B cell (primary cell): ENCODE measurements at regions not wholly inside any gene's neighbourhood (a gene's known extent, or its start where the extent isn't known, plus 50 kb on each side); places are given as distances from the start of the nearest gene placed in this dataset.

Experiments used
- ATAC-seq: fragments of 200-7000 bp; cut with Tn5 transposase; one replicate; pipeline ENCODE4 v1.10.0; 2021; ENCODE audit warnings: low read depth, mild to moderate bottlenecking, moderate number of reproducible peaks, moderate library complexity
- CTCF ChIA-PET: fragments of 350-600 bp; sonication (Branson Sonifier 250); formaldehyde crosslinking; loops from one replicate; lab custom pipeline; 2021; ENCODE audit warnings: antibody characterized with exemption, inconsistent platforms; lab: Charles Lee
- POLR2A ChIA-PET: fragments of 350-600 bp; sonication (Branson Sonifier 250); formaldehyde crosslinking; loops from one replicate; lab custom pipeline; 2021; ENCODE audit warnings: antibody characterized with exemption; lab: Charles Lee
- DNase-seq: peaks from one replicate; pipeline ENCODE4 v3.0.0; 2013
- H2AFZ ChIP-seq: 2 replicates; pipeline ENCODE4 v1.6.1; 2012; ENCODE audit warnings: mild to moderate bottlenecking, low read depth, low read length; ENCODE audit not compliant: insufficient read depth, poor library complexity, severe bottlenecking
- H3K27ac ChIP-seq, 2 donors: 1 replicate in 1 of 2; 2 replicates in 1 of 2; pipeline ENCODE4 v1.5.1; 2012 to 2013; ENCODE audit warnings: low read length in 2 of 2, mild to moderate bottlenecking in 2 of 2, moderate library complexity in 1 of 2
- H3K27me3 ChIP-seq, 4 experiments: fragments of 200-600 bp in 1 of 4; sonication (generic) in 1 of 4; replicated peaks in 1 of 4; 1 replicate in 2 of 4; 2 replicates in 2 of 4; pipeline versions ENCODE4 v1.6.1 to v1.7.0; 2013 to 2016; ENCODE audit warnings: low read length in 3 of 4, mild to moderate bottlenecking in 2 of 4, mixed read lengths in 1 of 4, moderate library complexity in 1 of 4; ENCODE audit not compliant: insufficient read depth in 4 of 4, control insufficient read depth in 3 of 4; ENCODE audit errors: control extremely low read depth in 1 of 4
- H3K36me3 ChIP-seq, 2 experiments: replicated peaks in 1 of 2; 1 replicate in 1 of 2; 2 replicates in 1 of 2; pipeline versions ENCODE4 v1.6.1 to v1.7.1; 2013; ENCODE audit warnings: low read length in 1 of 2; ENCODE audit not compliant: insufficient read depth in 2 of 2, control insufficient read depth in 1 of 2; ENCODE audit errors: control extremely low read depth in 1 of 2, extremely low read depth in 1 of 2
- H3K4me1 ChIP-seq, 2 donors: fragments of 200-600 bp in 1 of 2; sonication (generic) in 1 of 2; 1 replicate in 1 of 2; 2 replicates in 1 of 2; pipeline versions ENCODE4 v1.5.1 to v1.6.1; 2013 to 2017; ENCODE audit warnings: low read length in 2 of 2; ENCODE audit not compliant: control insufficient read depth in 2 of 2, insufficient read depth in 2 of 2
- H3K4me2 ChIP-seq: replicated peaks from 2 replicates; pipeline ENCODE3; 2012; ENCODE audit warnings: mild to moderate bottlenecking, low read depth, low read length; ENCODE audit not compliant: poor library complexity, severe bottlenecking
- H3K4me3 ChIP-seq, 5 experiments: fragments of 200-600 bp in 1 of 5; sonication (generic) in 1 of 5; 1 replicate in 3 of 5; 2 replicates in 2 of 5; pipeline versions ENCODE4 v1.5.1 to v1.7.0; 2011 to 2016; ENCODE audit warnings: low read length in 4 of 5, mild to moderate bottlenecking in 4 of 5, low read depth in 2 of 5, control low read depth in 1 of 5, moderate library complexity in 1 of 5; ENCODE audit not compliant: insufficient read depth in 1 of 5; ENCODE audit errors: control extremely low read depth in 1 of 5, extremely low read depth in 1 of 5
- H3K79me2 ChIP-seq: fragments of 200-600 bp; sonication (generic); one replicate; pipeline ENCODE4 v1.6.0; 2016; ENCODE audit warnings: low read length; ENCODE audit not compliant: control insufficient read depth, insufficient read depth
- H3K9ac ChIP-seq: fragments of 200-600 bp; sonication (generic); 2 replicates; pipeline ENCODE4 v1.6.1; 2017; ENCODE audit warnings: mild to moderate bottlenecking, low read length, moderate library complexity
- H3K9me3 ChIP-seq, 3 donors: one replicate each; pipeline versions ENCODE4 v1.6.1 to v1.7.1; 2013; ENCODE audit warnings: low read length in 2 of 3; ENCODE audit not compliant: control insufficient read depth in 2 of 3, insufficient read depth in 1 of 3; ENCODE audit errors: control extremely low read depth in 1 of 3
- H4K20me1 ChIP-seq: 2 replicates; pipeline ENCODE4 v1.6.0; 2012; ENCODE audit warnings: mild to moderate bottlenecking, low read length; ENCODE audit not compliant: insufficient read depth, control insufficient read depth, poor library complexity, severe bottlenecking
- H3K27ac Mint-ChIP-seq: one replicate; pipeline ENCODE4 v1.8.0; 2021; ENCODE audit warnings: mixed read lengths
- H3K27me3 Mint-ChIP-seq: one replicate; pipeline ENCODE4 v1.8.0; 2021; ENCODE audit warnings: mixed read lengths
- H3K4me1 Mint-ChIP-seq: one replicate; pipeline ENCODE4 v1.8.0; 2021; ENCODE audit warnings: mixed read lengths
- H3K4me3 Mint-ChIP-seq: one replicate; pipeline ENCODE4 v1.8.0; 2021; ENCODE audit warnings: mixed read lengths
- H3K9me3 Mint-ChIP-seq: one replicate; pipeline ENCODE4 v1.8.0; 2022; ENCODE audit warnings: mixed read lengths; ENCODE audit not compliant: insufficient read depth
- EZH2 ChIP-seq: IDR thresholded peaks from 2 replicates; pipeline ENCODE4 v1.6.1; 2012; ENCODE audit warnings: borderline replicate concordance, low read depth, mild to moderate bottlenecking, moderate library complexity, low read length; ENCODE audit not compliant: insufficient read depth, poor library complexity, severe bottlenecking
- WGBS: methylation state at CpG from one replicate; pipeline ENCODE4 v1.1.5; 2013; ENCODE audit warnings: missing lambda C conversion rate; ENCODE audit not compliant: insufficient coverage; 5-methylcytosine and 5-hydroxymethylcytosine counted together
- intact Hi-C: fragments of 100-400 bp; cut with micrococcal nuclease; formaldehyde crosslinking; loops from one replicate; pipeline ENCODE4 v1.10.0; 2022
- TF ChIP-seq, protein P1 (sequence below): fragments of 200-600 bp; IDR thresholded peaks from one replicate; pipeline ENCODE4 v1.8.0; 2022; ENCODE audit warnings: antibody characterized with exemption, mild to moderate bottlenecking

DNA sequence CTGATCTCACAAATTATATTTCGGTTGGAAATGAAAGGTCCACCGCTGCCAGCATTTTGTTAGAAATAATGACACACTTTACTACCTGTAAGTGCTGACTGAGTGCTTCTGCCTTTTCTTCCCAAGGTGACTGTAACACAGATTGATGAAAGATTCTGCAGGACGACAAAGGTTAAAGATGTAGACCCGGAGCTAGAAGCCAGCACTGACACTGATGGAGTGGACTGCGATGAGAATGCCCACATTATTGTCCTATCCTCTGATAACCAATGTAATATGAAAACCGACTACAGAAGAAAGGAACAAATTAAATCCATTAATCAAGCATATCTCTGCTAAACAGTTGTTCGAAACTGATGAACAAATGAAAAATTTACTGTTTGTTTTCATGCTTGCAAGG, 666.5 kb downstream of the GBE1 start:
- no peak overlapping the region for H3K27ac ChIP-seq
- Mint-ChIP-seq H3K4me1 (no peaks in the 10 kb centered on the region), H3K4me3 (no peak overlapping the region), H3K27me3 (no peaks in the 10 kb centered on the region), H3K9me3 (no peaks in the 10 kb centered on the region), H3K27ac (no peak overlapping the region)
- TF ChIP-seq, protein P1, sequence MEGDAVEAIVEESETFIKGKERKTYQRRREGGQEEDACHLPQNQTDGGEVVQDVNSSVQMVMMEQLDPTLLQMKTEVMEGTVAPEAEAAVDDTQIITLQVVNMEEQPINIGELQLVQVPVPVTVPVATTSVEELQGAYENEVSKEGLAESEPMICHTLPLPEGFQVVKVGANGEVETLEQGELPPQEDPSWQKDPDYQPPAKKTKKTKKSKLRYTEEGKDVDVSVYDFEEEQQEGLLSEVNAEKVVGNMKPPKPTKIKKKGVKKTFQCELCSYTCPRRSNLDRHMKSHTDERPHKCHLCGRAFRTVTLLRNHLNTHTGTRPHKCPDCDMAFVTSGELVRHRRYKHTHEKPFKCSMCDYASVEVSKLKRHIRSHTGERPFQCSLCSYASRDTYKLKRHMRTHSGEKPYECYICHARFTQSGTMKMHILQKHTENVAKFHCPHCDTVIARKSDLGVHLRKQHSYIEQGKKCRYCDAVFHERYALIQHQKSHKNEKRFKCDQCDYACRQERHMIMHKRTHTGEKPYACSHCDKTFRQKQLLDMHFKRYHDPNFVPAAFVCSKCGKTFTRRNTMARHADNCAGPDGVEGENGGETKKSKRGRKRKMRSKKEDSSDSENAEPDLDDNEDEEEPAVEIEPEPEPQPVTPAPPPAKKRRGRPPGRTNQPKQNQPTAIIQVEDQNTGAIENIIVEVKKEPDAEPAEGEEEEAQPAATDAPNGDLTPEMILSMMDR = no peak
- TF ChIP-seq EZH2 = no peak
- no peak overlapping the region for H2AFZ ChIP-seq
- ATAC-seq (no peak), DNase-seq (no peak)
- intact Hi-C loops = no loop called here
- H3K27me3 ChIP-seq = no peaks in the 10 kb centered on the region
- no peak overlapping the region for H3K4me3 ChIP-seq
- no peaks in the 10 kb centered on the region for H4K20me1 ChIP-seq
- no peaks in the 10 kb centered on the region for H3K36me3 ChIP-seq
- 88% methylated on average over 5 of the region's 7 CpGs for WGBS
- ChIA-PET CTCF (no interaction called here), POLR2A (no interaction called here)
- no peak overlapping the region for H3K4me2 ChIP-seq
- no peaks in the 10 kb centered on the region for H3K4me1 ChIP-seq
- H3K9ac ChIP-seq = no peak overlapping the region
- no peaks in the 10 kb centered on the region for H3K79me2 ChIP-seq
- peaks cover 0 to 3% (median 0%) of the 10 kb centered on the region in 3 donors for H3K9me3 ChIP-seq

DNA sequence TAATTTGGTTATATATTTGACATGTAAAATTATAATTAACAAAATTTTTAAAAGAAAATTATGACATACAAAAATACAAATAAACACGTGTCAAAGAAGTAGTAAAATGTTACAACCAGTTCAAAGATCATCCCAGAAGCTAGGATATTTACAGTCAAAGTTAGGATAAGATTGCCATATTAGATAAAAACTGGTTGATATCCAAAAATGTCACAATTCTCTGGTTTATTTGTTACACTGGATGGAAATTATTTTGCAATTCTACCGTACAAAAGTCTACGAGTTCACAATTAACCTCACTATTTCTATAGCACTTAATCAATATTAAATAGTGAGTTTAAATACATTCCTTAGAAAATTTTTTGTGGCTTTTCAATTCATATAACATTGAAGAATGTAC, 673.8 kb downstream of the GBE1 start:
- H3K4me3 ChIP-seq = no peak overlapping the region
- H3K27me3 ChIP-seq = no peaks in the 10 kb centered on the region
- no peak overlapping the region for H3K27ac ChIP-seq
- POLR2A ChIA-PET = no interaction called here
- H2AFZ ChIP-seq = no peak overlapping the region
- TF ChIP-seq, protein P1 = no peak
- TF ChIP-seq EZH2 = no peak
- H3K9me3 Mint-ChIP-seq = peaks cover 4% of the 10 kb centered on the region
- CTCF ChIA-PET = no interaction called here
- no peak overlapping the region for H3K9ac ChIP-seq
- no peaks in the 10 kb centered on the region for H3K4me1 Mint-ChIP-seq
- H4K20me1 ChIP-seq = no peaks in the 10 kb centered on the region
- H3K27ac Mint-ChIP-seq = no peak overlapping the region
- ATAC-seq = no peak
- no peak overlapping the region for H3K4me3 Mint-ChIP-seq
- intact Hi-C loops = no loop called here
- no peaks in the 10 kb centered on the region for H3K27me3 Mint-ChIP-seq
- whole genome bisulfite sequencing = no CpG with 5 or more reads among the region's 3 CpGs
- no peak for DNase-seq
- no peak overlapping the region for H3K4me2 ChIP-seq
- no peaks in the 10 kb centered on the region for H3K9me3 ChIP-seq
- H3K4me1 ChIP-seq = no peaks in the 10 kb centered on the region
- H3K36me3 ChIP-seq = no peaks in the 10 kb centered on the region
- H3K79me2 ChIP-seq = no peaks in the 10 kb centered on the region
